ENCODE measurements at regions not wholly inside any gene's neighbourhood (a gene's known extent, or its start where the extent isn't known, plus 50 kb on each side); places are given as distances from the start of the nearest gene placed in this dataset.
"Not testable (repeated sequence)": the region's sequence is repeated elsewhere in the genome, so short reads cannot be mapped to it uniquely, and the experiment has no call there.

DNA sequence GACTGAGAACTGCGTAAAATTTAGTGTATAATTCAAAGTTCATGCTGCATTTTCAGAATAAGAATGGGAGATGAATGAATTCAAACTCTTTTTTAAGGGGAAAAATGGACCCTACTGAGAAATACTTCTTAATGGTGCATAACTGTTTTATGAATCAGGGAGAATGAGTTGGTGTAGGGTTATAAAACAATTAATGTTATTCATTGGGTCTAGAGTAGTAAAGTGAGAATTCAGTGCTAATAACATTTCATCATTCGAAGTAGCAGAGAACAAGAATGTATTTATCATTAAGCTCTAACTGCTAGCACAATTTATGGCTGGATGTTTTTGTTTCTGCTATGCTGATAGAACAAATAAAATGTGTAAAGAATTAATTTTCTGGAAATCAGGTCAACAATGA lies 310.2 kb downstream of the SLITRK5 start:
- DNase-seq (ENCODE audit: low read depth), result no peak

DNA sequence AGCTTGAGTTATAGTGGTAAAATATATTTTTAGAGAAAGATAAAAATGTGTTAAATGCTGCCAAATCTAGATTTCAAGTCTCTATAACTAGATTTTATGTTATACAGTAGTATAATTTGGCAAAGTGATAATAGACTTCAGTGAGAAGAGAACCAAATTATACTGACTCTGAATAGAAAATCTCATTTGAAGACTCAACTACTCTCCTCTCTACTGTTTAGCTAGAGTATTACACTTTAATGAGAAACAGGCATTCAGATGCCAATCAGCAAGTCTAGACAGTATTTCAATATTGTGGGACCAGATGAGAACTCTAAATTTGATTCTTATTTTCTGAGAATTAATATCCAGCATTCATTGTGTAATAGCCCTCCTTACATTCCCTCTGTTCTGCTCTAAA lies 311.2 kb downstream of the SLITRK5 start:
- DNase-seq (ENCODE audit: low read depth), result no peak

- no peak for DNase-seq (ENCODE audit: low read depth)
Measured at GRCh38 chr13:87986639-87987250, 315.6 kb downstream of the SLITRK5 start.

GRCh38 chr13:87998081-87998480 lies 326.9 kb downstream of the SLITRK5 start:
- DNase-seq (ENCODE audit: low read depth), result no peak

GRCh38 chr13:87999240-87999700 lies 328.1 kb downstream of the SLITRK5 start:
- DNase-seq (ENCODE audit: low read depth), result no peak

GRCh38 chr13:87999788-88000187 lies 328.6 kb downstream of the SLITRK5 start:
- no peak for DNase-seq (ENCODE audit: low read depth)

GRCh38 chr13:88000239-88000638 lies 329.1 kb downstream of the SLITRK5 start:
- DNase-seq (ENCODE audit: low read depth), result no peak

DNA sequence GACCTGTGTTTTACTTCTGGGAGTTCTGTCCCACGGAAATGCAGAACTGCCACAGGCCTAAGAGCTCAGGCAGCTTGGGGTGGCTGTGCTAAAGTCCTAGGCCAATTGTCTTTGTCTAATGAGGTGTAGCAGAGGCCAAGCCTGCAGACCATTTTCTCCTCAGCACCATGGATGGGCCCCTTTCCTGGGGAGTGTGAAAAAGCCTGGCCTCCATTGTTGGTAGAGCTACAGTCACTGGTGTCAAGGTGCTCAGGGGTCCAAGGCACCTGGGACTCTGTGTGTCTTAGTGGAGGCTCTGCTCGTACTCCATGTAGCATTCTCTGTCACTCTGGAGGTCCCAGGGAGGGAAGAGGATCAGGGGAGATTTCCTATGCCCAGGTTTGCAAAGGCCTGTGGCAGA lies 329.6 kb downstream of the SLITRK5 start:
- no peak for DNase-seq (ENCODE audit: low read depth)

GRCh38 chr13:88005188-88005587 lies 334.0 kb downstream of the SLITRK5 start:
- no peak for DNase-seq (ENCODE audit: low read depth)

- no peak for DNase-seq (ENCODE audit: low read depth)
Measured at GRCh38 chr13:88014527-88014926, 343.4 kb downstream of the SLITRK5 start.

DNA sequence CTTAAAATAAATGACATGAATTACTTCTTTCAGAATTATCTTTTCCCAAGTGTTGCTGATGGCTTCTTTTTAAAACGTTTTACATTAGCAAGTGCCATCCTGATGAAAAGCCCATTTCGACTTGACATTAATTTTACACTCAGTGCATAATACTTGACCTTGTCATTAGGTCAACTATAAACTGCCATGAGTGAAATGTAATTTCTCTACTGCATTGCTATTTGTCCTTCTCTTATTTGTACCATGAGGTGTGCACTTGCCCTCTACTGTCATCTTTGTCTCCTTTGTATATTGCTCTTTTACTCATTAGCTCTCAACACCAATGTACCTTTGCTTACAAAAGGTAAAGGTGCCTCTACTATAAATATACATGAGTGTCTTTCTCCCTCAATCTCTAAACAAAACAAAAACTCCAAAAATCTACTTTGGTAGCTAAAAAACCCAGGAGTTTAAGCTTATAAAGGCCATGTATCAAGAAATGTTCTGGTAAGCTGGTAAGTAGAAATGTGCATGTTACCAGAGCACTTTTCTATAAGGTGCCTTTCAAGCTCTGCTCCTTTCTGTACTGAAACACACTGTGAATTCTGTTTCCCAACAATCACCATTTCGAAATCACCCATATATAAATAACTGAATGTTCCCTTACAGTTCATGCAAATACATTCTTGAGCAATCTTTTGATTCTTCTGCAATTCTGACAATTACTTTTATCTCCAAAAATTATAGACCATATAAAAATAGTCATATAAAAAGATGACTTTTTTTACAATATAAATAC lies 351.4 kb downstream of the SLITRK5 start:
- DNase-seq (ENCODE audit: low read depth), result no peak

DNA sequence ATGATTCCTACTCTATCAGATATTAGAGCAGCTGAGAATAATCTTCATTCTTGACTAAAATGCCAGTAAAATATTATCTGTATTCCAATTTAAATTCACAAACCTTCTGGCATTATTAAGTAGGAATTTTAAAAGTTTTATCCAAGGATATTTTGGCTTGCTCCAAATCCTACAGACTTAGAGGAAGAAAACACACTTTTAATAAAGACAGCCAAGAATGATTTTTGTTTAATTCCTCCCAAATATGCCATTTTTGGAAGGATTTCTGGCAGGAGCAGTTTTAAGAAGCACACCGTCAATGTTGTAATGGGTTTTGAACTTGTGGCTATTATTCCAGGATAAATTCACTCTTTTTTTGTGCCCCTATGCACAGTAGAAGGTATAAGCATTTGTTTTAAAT lies 355.1 kb downstream of the SLITRK5 start:
- DNase-seq (ENCODE audit: low read depth), result no peak

DNA sequence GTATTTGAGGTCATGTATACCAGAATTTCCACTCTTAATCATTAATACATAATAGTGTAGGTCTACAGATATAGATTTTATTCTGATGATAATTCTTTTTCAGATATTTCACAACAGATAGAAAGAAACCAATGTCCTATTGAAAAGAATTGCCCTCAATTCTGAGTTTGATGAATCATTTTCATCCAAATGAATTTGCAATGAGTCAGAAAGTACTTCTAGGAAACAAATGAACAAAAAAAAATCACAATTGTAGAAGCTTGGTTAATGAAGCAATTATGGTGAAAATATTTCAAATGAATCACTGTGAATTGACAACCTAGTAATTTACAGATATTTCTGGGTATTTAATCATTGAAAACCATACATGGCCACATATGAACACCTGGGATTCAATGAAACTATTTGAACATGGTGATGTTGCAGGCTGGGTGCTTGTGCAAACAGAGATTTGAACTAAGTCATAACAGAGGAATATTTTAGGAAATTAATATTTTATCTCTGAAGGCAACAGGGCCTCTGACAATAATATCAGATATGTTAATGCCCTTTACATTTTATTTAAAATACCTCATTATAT lies 360.9 kb downstream of the SLITRK5 start:
- DNase-seq (ENCODE audit: low read depth), result peak; percentile 3

DNA sequence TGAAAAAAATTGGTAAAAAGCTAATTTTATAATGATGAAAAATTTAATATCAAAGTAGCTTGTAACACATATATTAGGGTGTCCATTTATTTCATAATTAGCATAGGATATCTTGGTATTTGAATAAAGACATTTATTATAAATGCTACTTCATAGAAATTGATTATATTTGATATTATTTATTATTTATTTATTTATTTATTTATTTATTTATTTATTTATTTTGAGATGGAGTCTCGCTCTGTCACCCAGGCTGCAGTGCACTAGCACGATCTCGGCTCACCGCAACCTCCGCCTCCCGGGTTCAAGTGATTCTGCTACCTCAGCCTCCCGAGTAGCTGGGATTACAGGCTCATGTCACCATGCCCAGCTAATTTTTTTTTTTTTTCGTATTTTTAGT lies 365.0 kb downstream of the SLITRK5 start:
- DNase-seq (ENCODE audit: low read depth), result not testable (repeated sequence)

- peak; percentile 2 for DNase-seq (ENCODE audit: low read depth)
Measured at GRCh38 chr13:88042489-88042888, 371.3 kb downstream of the SLITRK5 start.

DNA sequence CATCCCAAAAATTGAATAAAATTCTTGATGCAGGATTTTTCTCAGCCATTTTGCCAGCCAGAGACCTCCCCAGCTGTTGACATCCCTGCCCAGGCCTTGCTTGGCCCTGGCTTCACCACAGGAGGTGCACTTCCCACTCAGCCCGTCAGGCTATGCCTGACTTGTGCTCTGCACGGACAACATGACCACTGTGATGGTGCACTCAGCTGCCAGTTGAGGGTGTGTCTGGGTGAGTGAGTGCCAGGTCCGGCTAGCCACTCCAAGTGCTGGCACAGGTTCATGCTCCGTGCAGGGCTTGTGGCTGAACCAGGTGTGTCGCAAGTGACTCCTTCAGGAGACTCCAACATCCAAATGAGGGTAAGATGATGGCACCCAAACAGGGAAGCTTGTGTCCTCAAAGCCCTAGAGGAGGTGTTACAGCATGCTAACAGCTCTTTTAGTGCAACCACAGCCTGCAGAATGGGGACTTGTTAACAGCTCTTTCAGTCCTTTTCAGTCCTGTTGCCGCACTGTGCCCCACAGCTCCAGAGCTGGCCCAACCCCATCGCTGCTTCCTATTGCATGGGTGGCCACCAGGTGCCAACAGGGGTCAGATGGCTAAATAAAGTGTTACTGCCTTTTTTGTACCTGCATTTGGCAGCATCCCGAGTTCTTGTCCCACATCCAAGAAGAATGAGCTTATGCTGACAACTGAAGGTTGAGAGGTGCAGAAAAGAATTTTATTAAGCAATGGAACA lies 380.7 kb downstream of the SLITRK5 start:
- DNase-seq (ENCODE audit: low read depth), result no peak

GRCh38 chr13:88063741-88064140 lies 392.6 kb downstream of the SLITRK5 start:
- DNase-seq (ENCODE audit: low read depth), result no peak

- no peak for DNase-seq (ENCODE audit: low read depth)
Measured at GRCh38 chr13:88066847-88067246, 395.7 kb downstream of the SLITRK5 start.

DNA sequence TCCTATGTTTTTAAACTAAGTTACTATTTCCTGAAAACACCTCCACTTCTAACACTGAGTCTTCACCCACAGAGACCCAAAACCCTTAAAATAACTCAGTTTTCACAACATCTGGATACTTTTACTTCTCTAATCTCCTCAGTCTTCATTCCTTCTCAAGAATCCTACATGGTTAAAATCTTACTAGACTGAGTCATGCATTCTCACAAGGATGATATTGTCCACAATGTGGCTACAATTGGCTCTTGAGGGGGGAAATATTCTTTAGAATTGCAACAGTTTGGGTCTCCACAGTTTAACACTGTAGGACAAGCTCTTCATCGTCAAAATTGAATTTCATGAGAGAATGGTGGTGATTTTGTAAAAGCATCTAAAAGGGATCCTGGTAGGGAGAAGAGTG lies 397.1 kb downstream of the SLITRK5 start:
- peak; percentile 32 for DNase-seq (ENCODE audit: low read depth)

GRCh38 chr13:88068975-88069374 lies 397.8 kb downstream of the SLITRK5 start:
- DNase-seq (ENCODE audit: low read depth), result no peak

DNA sequence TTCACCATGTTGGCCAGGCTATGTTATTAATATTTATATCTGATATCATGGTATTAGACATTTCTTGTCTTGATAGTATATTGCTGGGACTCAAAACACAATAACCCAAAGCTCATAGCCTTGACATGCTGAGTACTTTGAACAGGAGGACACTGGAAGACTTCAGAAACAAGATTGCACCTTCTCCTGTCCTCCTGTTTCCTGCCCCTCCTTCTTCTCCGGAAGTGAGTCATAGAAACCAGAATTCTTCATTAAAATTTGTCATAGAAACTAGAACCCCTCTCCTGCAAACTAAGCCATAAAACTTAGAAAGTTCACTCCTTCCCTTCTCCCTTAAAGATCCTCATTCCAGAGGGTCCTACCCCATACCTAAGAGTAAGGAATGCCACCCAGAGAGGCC lies 400.2 kb downstream of the SLITRK5 start:
- no peak for DNase-seq (ENCODE audit: low read depth)

DNA sequence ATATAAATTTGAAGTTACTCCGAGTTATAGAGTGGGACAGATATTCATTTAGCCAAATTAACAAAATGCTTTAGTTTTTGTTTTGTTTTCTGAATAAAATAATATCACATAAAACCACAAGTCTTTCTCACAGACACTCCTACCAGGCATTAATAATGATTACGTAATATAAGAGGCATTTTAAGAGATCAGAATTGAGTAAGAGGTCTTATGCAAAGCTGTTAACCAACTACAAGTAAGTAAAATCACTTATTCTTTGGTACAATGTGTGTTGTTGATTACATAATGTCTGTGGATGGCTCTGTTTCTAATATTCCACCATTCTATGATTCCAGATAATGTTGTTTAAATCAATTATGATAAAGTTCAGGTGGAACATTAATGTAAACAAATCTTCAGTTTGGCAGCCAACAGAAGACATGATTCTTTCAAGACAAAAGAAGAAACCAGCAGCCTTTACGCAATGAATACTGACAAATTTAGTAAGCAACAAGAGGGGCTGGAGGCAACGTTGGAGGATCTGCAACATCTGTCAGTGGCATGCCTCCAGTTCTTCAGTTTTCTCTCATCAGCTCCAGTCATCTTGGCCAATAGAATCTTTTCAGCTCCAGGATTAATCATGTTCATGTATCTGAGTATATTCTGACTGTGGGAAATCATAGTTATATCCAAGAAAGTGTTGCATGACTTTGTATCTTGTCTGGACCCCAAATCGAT lies 403.8 kb downstream of the SLITRK5 start:
- DNase-seq (ENCODE audit: low read depth), result no peak
